Mesodermal cell (in vitro differentiated cells): ENCODE measurements at regions not wholly inside any gene's neighbourhood (a gene's known extent, or its start where the extent isn't known, plus 50 kb on each side); places are given as distances from the start of the nearest gene placed in this dataset.
A peak's percentile ranks its signal among the peaks of the same experiment; 100 is the strongest.

Experiments used
- H3K27ac ChIP-seq: 2 replicates; pipeline ENCODE4 v1.7.0; 2013; ENCODE audit warnings: mild to moderate bottlenecking, low read depth, low read length, moderate library complexity; ENCODE audit not compliant: severe bottlenecking
- H3K36me3 ChIP-seq: 2 replicates; pipeline ENCODE4 v1.7.1; 2013; ENCODE audit warnings: mild to moderate bottlenecking, low read length, moderate library complexity; ENCODE audit not compliant: control insufficient read depth, insufficient read depth
- H3K4me1 ChIP-seq: one replicate; pipeline ENCODE4 v1.7.1; 2013; ENCODE audit warnings: mild to moderate bottlenecking, low read length; ENCODE audit not compliant: insufficient read depth, control insufficient read depth, poor library complexity, severe bottlenecking
- H3K4me3 ChIP-seq: 2 replicates; pipeline ENCODE4 v1.7.0; 2013; ENCODE audit warnings: low read length, control low read depth, mild to moderate bottlenecking; ENCODE audit not compliant: insufficient read depth, poor library complexity, severe bottlenecking; ENCODE audit errors: extremely low read depth
- H3K9me3 ChIP-seq: 2 replicates; pipeline ENCODE4 v1.7.1; 2013; ENCODE audit warnings: mild to moderate bottlenecking, low read length, moderate library complexity; ENCODE audit not compliant: control insufficient read depth
- WGBS, 2 experiments: methylation state at CpG; one replicate each; pipeline ENCODE4 v1.1.5; 2013; ENCODE audit warnings: missing lambda C conversion rate in 2 of 2; ENCODE audit not compliant: insufficient coverage in 2 of 2; 5-methylcytosine and 5-hydroxymethylcytosine counted together

DNA sequence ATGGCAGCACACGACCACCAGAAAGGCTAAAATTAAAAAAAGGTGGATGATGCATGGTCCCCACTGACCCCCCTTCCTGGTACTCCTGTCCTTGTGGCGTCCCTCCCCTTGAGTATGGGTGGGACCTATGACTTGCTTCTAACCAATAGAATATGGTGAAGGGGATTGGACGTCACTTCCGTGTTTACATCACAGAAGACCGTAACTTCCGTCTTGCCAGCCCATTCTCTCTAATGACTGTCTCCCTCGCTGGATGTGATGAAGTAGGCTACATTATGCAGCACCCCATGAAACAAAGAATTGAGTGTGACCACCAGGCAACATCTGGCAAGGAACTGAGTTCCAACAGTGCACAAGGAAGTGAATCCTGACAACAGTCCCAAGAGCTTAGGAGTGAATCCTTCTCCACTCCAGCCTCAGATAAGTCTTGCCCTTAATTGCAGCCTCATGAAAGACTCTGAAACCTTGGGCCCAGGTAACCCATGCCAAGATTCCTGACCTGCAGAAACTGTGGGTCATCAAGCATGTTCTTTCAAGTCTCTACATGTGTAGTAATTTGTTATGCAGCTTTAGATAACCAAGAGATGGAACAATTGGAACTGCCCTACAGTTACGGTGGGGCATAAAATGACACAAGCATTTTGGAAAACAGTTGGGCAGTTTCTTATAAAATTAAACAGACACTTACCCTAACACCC, 80.1 kb upstream of the NPAS2 start:
- no peak overlapping the region for H3K4me3 ChIP-seq
- WGBS, 2 experiments = 88 to 89% methylated on average over 3 to 4 of the region's 8 CpGs
- no peaks in the 10 kb centered on the region for H3K4me1 ChIP-seq
- H3K27ac ChIP-seq = no peak overlapping the region
- no peaks in the 10 kb centered on the region for H3K36me3 ChIP-seq
- no peaks in the 10 kb centered on the region for H3K9me3 ChIP-seq

DNA sequence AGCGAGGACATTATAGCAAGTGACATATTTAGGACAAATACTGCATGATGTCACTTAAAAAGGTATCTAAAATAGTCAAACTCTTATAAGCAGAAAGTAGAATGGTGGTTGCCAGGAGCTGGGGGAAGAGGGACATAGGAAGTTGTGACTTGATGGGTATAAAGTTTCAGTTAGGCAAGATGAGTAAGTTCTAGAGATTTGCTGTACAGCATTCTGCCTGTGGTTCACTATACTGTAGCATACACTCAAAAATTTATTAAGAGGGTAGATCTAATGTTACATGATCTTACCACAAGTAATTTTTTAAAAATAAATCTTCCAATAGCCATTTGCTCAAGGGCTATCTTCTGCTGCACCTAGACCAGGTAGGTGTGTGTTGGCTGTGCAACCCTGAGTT, 78.1 kb upstream of the NPAS2 start:
- no CpG with 5 or more reads among the region's 1 CpG for WGBS, 2 experiments
- H3K9me3 ChIP-seq = no peaks in the 10 kb centered on the region
- H3K4me1 ChIP-seq = no peaks in the 10 kb centered on the region
- H3K36me3 ChIP-seq = no peaks in the 10 kb centered on the region
- H3K27ac ChIP-seq = no peak overlapping the region
- no peak overlapping the region for H3K4me3 ChIP-seq

DNA sequence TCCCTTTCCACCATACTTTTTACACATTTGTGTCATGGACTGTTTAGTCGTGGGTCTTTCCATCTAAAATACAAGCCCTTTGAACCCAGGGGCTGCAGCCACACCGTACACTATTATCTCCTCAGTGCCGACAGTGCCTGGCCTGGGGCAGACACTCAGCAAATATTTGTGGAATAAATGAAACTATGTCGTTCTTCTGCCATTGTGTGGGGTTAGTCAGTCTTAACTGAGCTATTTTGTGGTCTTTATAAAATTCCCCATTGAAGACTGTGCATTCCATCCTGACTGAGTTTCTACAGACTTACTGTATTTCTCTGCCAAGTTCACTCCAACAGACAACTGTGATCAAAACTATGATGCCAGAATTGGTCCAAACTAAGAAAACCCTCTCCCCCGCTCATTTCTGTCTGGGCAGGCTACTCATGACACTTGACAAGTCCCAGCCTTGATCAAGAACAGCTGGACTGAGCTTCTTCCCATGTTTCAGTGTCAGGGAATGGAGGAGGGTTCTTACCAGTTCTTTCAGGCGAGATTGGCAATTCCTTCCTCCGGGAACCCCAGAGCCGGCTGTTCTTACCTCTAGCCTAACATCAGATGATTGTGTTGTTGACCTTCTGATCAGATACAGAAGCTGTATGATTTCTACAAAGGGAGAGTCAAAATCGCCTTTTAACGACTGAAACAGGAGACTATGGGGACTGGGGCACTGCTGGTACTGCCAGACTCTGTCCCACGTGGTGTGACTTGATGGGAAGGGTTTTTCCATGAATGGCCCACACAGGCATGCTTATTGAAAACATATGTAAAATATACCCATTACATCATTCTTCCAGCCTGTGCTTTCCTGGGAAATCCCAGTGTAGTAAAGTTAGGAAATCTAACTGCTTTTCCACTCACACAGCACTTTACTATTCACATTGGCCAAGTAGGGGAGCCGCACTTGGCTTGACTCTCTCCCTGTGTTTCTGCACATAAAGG, 77.4 kb upstream of the NPAS2 start:
- Histone ChIP-seq H3K4me3 (no peak overlapping the region), H3K27ac (peak overlapping the region; percentile 20), H3K9me3 (no peaks in the 10 kb centered on the region), H3K4me1 (no peaks in the 10 kb centered on the region), H3K36me3 (no peaks in the 10 kb centered on the region)
- 87 to 90% methylated on average over 7 of the region's 12 CpGs for WGBS, 2 experiments

- Histone ChIP-seq H3K27ac (no peak overlapping the region), H3K4me1 (no peaks in the 10 kb centered on the region), H3K36me3 (no peaks in the 10 kb centered on the region), H3K4me3 (no peak overlapping the region), H3K9me3 (no peaks in the 10 kb centered on the region)
- WGBS, 2 experiments = 94 to 95% methylated on average over 5 of the region's 5 CpGs
These were observed 76.2 kb upstream of the NPAS2 start for GRCh38 chr2:100743741-100744140.

DNA sequence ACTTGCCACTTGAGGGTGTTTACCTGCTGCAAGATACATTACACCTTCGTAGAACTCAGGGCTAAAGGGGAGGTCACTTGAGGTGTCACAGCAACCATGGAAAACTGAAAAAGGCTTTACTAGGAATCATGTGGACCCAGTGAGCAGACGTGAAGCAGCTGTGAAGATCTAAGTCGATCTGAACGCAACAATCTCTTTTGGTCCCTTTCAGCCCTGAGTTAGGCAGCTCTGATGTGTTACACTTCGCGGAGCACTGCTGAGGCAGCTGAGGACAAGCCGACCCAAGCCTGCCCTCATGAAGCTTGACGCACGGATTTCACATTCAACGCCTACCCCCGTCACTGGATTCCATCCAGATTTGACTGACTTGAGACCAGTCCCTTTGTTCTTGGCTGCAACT, 75.8 kb upstream of the NPAS2 start:
- Histone ChIP-seq H3K27ac (no peak overlapping the region), H3K4me3 (no peak overlapping the region), H3K4me1 (no peaks in the 10 kb centered on the region), H3K36me3 (no peaks in the 10 kb centered on the region), H3K9me3 (no peaks in the 10 kb centered on the region)
- WGBS, 2 experiments = 85 to 95% methylated on average over 11 of the region's 11 CpGs

DNA sequence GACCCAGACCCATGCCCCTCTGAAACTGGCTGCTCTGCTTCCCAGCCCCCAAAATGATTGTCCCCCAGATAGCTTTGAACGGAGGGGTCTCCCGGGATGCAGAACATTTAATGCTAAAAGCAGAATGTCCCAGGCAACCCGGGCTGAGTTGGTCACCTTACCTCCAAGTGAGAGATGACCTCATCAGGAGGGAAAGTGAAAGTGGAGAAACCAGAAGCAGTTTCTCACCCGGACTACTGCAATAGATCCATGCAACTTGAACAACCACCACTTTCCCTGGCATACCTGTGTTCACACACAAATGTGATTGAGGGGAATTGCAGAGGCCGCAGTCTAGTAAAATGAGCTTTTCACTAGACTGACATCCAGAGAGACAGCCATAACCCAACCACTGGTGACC, 75.3 kb upstream of the NPAS2 start:
- Histone ChIP-seq H3K4me1 (no peaks in the 10 kb centered on the region), H3K36me3 (no peaks in the 10 kb centered on the region), H3K4me3 (no peak overlapping the region), H3K27ac (no peak overlapping the region), H3K9me3 (no peaks in the 10 kb centered on the region)
- WGBS, 2 experiments = 86 to 90% methylated on average over 2 to 3 of the region's 5 CpGs

DNA sequence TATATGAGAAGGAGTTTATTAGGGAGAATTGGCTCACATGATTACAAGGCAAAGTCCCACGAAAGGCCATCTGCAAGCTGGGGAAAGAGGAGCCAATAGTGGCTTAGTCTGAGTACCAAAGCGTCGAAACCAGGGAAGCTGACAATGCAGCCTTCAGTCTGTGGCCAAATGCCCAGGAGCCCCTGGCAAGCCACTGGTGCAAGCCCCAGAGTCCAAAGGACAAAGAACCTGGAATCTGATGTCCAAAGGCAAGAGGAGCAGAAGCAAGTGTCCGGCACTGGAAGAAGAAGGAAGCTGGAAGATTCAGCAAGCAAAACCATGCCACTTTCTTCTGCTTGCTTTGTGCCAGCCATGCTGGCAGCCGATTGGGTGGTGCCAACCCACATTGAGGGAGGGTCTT, 74.3 kb upstream of the NPAS2 start:
- no peak overlapping the region for H3K4me3 ChIP-seq
- no peaks in the 10 kb centered on the region for H3K4me1 ChIP-seq
- WGBS, 2 experiments = 89 to 93% methylated on average over 5 of the region's 5 CpGs
- no peak overlapping the region for H3K27ac ChIP-seq
- no peaks in the 10 kb centered on the region for H3K36me3 ChIP-seq
- no peaks in the 10 kb centered on the region for H3K9me3 ChIP-seq

- H3K4me1 ChIP-seq = no peaks in the 10 kb centered on the region
- WGBS, 2 experiments = 86% methylated on average over 1 of the region's 2 CpGs; no CpG with 5 or more reads in 1 of the 2 experiments
- H3K4me3 ChIP-seq = no peak overlapping the region
- H3K9me3 ChIP-seq = no peaks in the 10 kb centered on the region
- H3K36me3 ChIP-seq = no peaks in the 10 kb centered on the region
- no peak overlapping the region for H3K27ac ChIP-seq
These were observed 72.4 kb upstream of the NPAS2 start for GRCh38 chr2:100747551-100747950.

DNA sequence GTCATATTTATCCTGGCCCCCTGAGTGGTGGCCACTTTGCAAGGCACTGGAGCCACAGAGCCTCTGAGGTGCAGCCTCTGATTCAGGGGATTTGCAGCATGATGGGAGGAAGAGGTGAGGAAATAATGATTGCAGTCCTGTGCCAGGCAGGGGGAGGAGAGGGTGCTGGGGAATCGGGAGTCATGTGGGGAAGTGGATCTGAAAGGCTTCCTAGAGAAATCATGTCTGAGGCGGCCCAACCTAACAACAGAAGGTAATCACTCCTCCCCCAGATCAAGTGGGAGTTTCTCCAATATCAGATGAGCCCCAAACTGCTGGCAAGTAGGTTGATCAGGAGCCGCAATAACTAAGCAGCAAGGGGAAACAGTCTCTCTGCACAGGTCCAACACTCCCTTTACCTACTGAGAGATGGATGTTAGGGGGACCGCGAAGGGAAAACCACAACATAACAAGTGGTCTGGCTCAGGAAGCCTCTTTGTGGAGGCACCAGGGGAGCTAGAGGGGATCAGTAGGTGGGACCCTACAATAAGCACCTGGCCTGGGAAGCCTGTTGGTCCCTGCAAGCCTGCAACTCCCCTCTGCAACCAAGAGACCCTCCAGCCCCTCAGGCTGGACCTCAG, 71.8 kb upstream of the NPAS2 start:
- no peaks in the 10 kb centered on the region for H3K36me3 ChIP-seq
- H3K9me3 ChIP-seq = no peaks in the 10 kb centered on the region
- WGBS, 2 experiments = 100% methylated on average over 3 of the region's 5 CpGs; no CpG with 5 or more reads in 1 of the 2 experiments
- H3K27ac ChIP-seq = no peak overlapping the region
- H3K4me1 ChIP-seq = no peaks in the 10 kb centered on the region
- H3K4me3 ChIP-seq = no peak overlapping the region

- no peaks in the 10 kb centered on the region for H3K4me1 ChIP-seq
- H3K4me3 ChIP-seq = no peak overlapping the region
- H3K36me3 ChIP-seq = no peaks in the 10 kb centered on the region
- H3K9me3 ChIP-seq = no peaks in the 10 kb centered on the region
- no peak overlapping the region for H3K27ac ChIP-seq
These were observed 71.3 kb upstream of the NPAS2 start for GRCh38 chr2:100748673-100749072.
